HG03097 (cell line): ENCODE measurements at regions not wholly inside any gene's neighbourhood (a gene's known extent, or its start where the extent isn't known, plus 50 kb on each side); places are given as distances from the start of the nearest gene placed in this dataset.

Experiments used
- ATAC-seq: cut with Tn5 transposase; IDR thresholded peaks from one replicate; pipeline ENCODE4 v1.9.1; 2021; ENCODE audit not compliant: unreplicated experiment, low FRiP score

- no peak for ATAC-seq
These were observed 144.3 kb upstream of the MTAP start for GRCh38 chr9:21657966-21658667.

GRCh38 chr9:21660976-21661375 is 141.5 kb upstream of the MTAP start:
- no peak for ATAC-seq

- no peak for ATAC-seq
These were observed 140.8 kb upstream of the MTAP start for GRCh38 chr9:21661626-21662025.

GRCh38 chr9:21668516-21668915 is 133.9 kb upstream of the MTAP start:
- no peak for ATAC-seq

- no peak for ATAC-seq
These were observed 132.7 kb upstream of the MTAP start for GRCh38 chr9:21669701-21670100.

GRCh38 chr9:21670374-21670773 is 132.1 kb upstream of the MTAP start:
- ATAC-seq: no peak

- no peak for ATAC-seq
These were observed 130.3 kb upstream of the MTAP start for GRCh38 chr9:21672140-21672539.

GRCh38 chr9:21672761-21673160 is 129.7 kb upstream of the MTAP start:
- ATAC-seq: no peak

GRCh38 chr9:21674894-21675293 is 127.5 kb upstream of the MTAP start:
- no peak for ATAC-seq

- no peak for ATAC-seq
These were observed 125.0 kb upstream of the MTAP start for GRCh38 chr9:21677387-21677786.

- no peak for ATAC-seq
These were observed 124.6 kb upstream of the MTAP start for GRCh38 chr9:21677834-21678233.

- ATAC-seq: no peak
These were observed 123.0 kb upstream of the MTAP start for GRCh38 chr9:21679432-21679831.

GRCh38 chr9:21680590-21680989 is 121.8 kb upstream of the MTAP start:
- no peak for ATAC-seq

- ATAC-seq: no peak
These were observed 120.8 kb upstream of the MTAP start for GRCh38 chr9:21681641-21682040.

- no peak for ATAC-seq
These were observed 120.1 kb upstream of the MTAP start for GRCh38 chr9:21682381-21682780.

GRCh38 chr9:21682981-21683380 is 119.5 kb upstream of the MTAP start:
- ATAC-seq: no peak

- no peak for ATAC-seq
These were observed 118.8 kb upstream of the MTAP start for GRCh38 chr9:21683484-21684175.

- ATAC-seq: no peak
These were observed 118.2 kb upstream of the MTAP start for GRCh38 chr9:21684231-21684630.

- no peak for ATAC-seq
These were observed 117.5 kb upstream of the MTAP start for GRCh38 chr9:21684831-21685362.

- ATAC-seq: no peak
These were observed 116.9 kb upstream of the MTAP start for GRCh38 chr9:21685502-21685901.

GRCh38 chr9:21686738-21687137 is 115.7 kb upstream of the MTAP start:
- no peak for ATAC-seq

- ATAC-seq: no peak
These were observed 115.1 kb upstream of the MTAP start for GRCh38 chr9:21687351-21687750.
